HS-27A (cell line): ENCODE measurements at regions not wholly inside any gene's neighbourhood (a gene's known extent, or its start where the extent isn't known, plus 50 kb on each side); places are given as distances from the start of the nearest gene placed in this dataset.
"Not testable (repeated sequence)": the region's sequence is repeated elsewhere in the genome, so short reads cannot be mapped to it uniquely, and the experiment has no call there.

Source experiments
- DNase-seq: peaks from one replicate; pipeline ENCODE4 v3.0.0-alpha.2; 2012; ENCODE audit warnings: low read depth, missing footprints

- no peak for DNase-seq
Measured at GRCh38 chr16:14384745-14385144, 245.3 kb downstream of the PARN start.

- not testable (repeated sequence) for DNase-seq
Measured at GRCh38 chr16:14383844-14384243, 246.2 kb downstream of the PARN start.

- no peak for DNase-seq
Measured at GRCh38 chr16:14378689-14379467, 251.2 kb downstream of the PARN start.

GRCh38 chr16:14378131-14378551, 251.9 kb downstream of the PARN start:
- DNase-seq: peak; percentile 54

GRCh38 chr16:14377326-14377725, 252.7 kb downstream of the PARN start:
- no peak for DNase-seq

GRCh38 chr16:14375132-14375491, 254.9 kb downstream of the PARN start:
- no peak for DNase-seq

GRCh38 chr16:14374451-14375131, 255.5 kb downstream of the PARN start:
- DNase-seq: no peak

- no peak for DNase-seq
Measured at GRCh38 chr16:14373896-14374295, 256.2 kb downstream of the PARN start.

- DNase-seq: no peak
Measured at GRCh38 chr16:14373406-14373805, 256.7 kb downstream of the PARN start.

- no peak for DNase-seq
Measured at GRCh38 chr16:14372471-14372870, 257.6 kb downstream of the PARN start.

GRCh38 chr16:14371778-14372431, 258.2 kb downstream of the PARN start:
- no peak for DNase-seq

- no peak for DNase-seq
Measured at GRCh38 chr16:14370736-14371234, 259.3 kb downstream of the PARN start.

GRCh38 chr16:14369734-14370598, 260.1 kb downstream of the PARN start:
- no peak for DNase-seq

- DNase-seq: no peak
Measured at GRCh38 chr16:14368399-14368798, 261.7 kb downstream of the PARN start.

- DNase-seq: no peak
Measured at GRCh38 chr16:14366974-14367707, 262.9 kb downstream of the PARN start.

GRCh38 chr16:14366447-14366846, 263.6 kb downstream of the PARN start:
- no peak for DNase-seq

GRCh38 chr16:14365200-14365851, 264.7 kb downstream of the PARN start:
- peak; percentile 59 for DNase-seq

GRCh38 chr16:14364386-14365199, 265.5 kb downstream of the PARN start:
- DNase-seq: peak; percentile 80

GRCh38 chr16:14364112-14364385, 266.0 kb downstream of the PARN start:
- DNase-seq: no peak

GRCh38 chr16:14362774-14363371, 267.2 kb downstream of the PARN start:
- no peak for DNase-seq
